ENCODE measurements at regions not wholly inside any gene's neighbourhood (a gene's known extent, or its start where the extent isn't known, plus 50 kb on each side); places are given as distances from the start of the nearest gene placed in this dataset.

GRCh38 chr3:3745693-3746092, 53.5 kb upstream of the LRRN1 start:
- no peak overlapping the region for H3K27ac ChIP-seq (ENCODE audit: low read length)
- no peaks in the 10 kb centered on the region for H3K4me1 ChIP-seq (ENCODE audit: control insufficient read depth, insufficient read depth, low read length)
- WGBS: 58% methylated on average over 1 of the region's 1 CpG
- intact Hi-C loops (cut with DNase I): no loop called here
- ATAC-seq: no peak
- no peaks in the 10 kb centered on the region for H3K27me3 ChIP-seq (ENCODE audit: control insufficient read depth, insufficient read depth)
- no peaks in the 10 kb centered on the region for H3K9me3 ChIP-seq (ENCODE audit: control insufficient read depth, low read length)
- no peak overlapping the region for H3K4me3 ChIP-seq (ENCODE audit: low read length)
- no peak for DNase-seq

GRCh38 chr3:3744826-3745225, 54.4 kb upstream of the LRRN1 start:
- Histone ChIP-seq H3K27ac (ENCODE audit: low read length) (no peak overlapping the region), H3K27me3 (ENCODE audit: control insufficient read depth, insufficient read depth) (no peaks in the 10 kb centered on the region), H3K9me3 (ENCODE audit: control insufficient read depth, low read length) (no peaks in the 10 kb centered on the region), H3K4me1 (ENCODE audit: control insufficient read depth, insufficient read depth, low read length) (no peaks in the 10 kb centered on the region), H3K4me3 (ENCODE audit: low read length) (no peak overlapping the region)
- 81% methylated on average over 6 of the region's 6 CpGs for WGBS
- intact Hi-C loops (cut with DNase I): loop anchor here in 1 of 4 donors (5.0 kb wide), 1 partner anchor 422 kb away; no protein-coding TSS in a partner anchor
- DNase-seq: no peak
- no peak for ATAC-seq

- H3K27ac ChIP-seq (ENCODE audit: low read length): no peak overlapping the region
- intact Hi-C loops (cut with DNase I): loop anchor here in 1 of 4 donors (5.0 kb wide), 1 partner anchor 424 kb away; no protein-coding TSS in a partner anchor
- no peaks in the 10 kb centered on the region for H3K9me3 ChIP-seq (ENCODE audit: control insufficient read depth, low read length)
- no peaks in the 10 kb centered on the region for H3K27me3 ChIP-seq (ENCODE audit: control insufficient read depth, insufficient read depth)
- DNase-seq (no peak), ATAC-seq (no peak)
- no peaks in the 10 kb centered on the region for H3K4me1 ChIP-seq (ENCODE audit: control insufficient read depth, insufficient read depth, low read length)
- WGBS: 79% methylated on average over 3 of the region's 3 CpGs
- H3K4me3 ChIP-seq (ENCODE audit: low read length): no peak overlapping the region
Observed at GRCh38 chr3:3743754-3744153, 55.5 kb upstream of the LRRN1 start.

- DNase-seq: no peak
- no peak for ATAC-seq
Observed at GRCh38 chr3:3740061-3740460, 59.2 kb upstream of the LRRN1 start.

DNA sequence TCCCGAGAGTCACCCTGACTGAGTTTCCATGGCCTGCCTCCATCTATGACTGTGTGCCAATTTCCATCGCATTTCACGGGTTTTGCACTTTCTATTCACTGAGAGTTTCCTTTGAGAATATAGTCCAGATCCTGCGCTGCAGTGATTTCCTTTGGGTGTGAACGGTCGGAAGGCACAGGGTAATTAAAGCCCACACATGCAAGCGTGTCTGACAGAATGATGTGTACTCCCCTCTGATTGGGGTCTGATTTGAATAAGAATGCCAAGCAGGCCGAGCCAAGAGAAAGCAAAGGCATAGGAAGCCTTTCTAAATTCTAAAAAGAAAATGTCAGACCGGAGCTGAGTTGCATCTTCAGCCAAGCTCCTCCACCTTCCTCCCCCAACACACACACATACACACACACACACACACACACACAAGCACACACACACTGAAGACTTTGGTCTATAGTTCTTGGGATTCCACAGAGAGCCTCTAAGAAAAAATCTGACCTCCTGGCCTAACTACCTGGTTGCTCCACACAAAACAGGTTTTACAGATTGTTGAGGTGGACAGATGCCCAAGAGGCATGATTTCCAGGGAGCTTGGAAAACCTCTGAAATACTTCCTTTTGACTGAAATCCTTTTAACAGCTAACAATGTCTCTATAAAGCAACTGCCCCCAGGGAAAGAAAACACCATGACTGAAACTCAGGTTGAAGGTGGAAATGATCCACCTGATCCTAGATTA, 59.7 kb upstream of the LRRN1 start:
- WGBS: 47% methylated on average over 9 of the region's 9 CpGs
- ATAC-seq: no peak

More at GRCh38 chr3:3740061-3740460, 59.2 kb upstream of the LRRN1 start:
- intact Hi-C loops (cut with DNase I): loop anchor here in 1 of 4 donors (5.0 kb wide), 1 partner anchor 427 kb away; no protein-coding TSS in a partner anchor
- WGBS: 91% methylated on average over 4 of the region's 4 CpGs
- H3K4me1 ChIP-seq (ENCODE audit: control insufficient read depth, insufficient read depth, low read length): no peaks in the 10 kb centered on the region
- no peak overlapping the region for H3K27ac ChIP-seq (ENCODE audit: low read length)
- no peak overlapping the region for H3K4me3 ChIP-seq (ENCODE audit: low read length)
- no peaks in the 10 kb centered on the region for H3K9me3 ChIP-seq (ENCODE audit: control insufficient read depth, low read length)
- H3K27me3 ChIP-seq (ENCODE audit: control insufficient read depth, insufficient read depth): no peaks in the 10 kb centered on the region

GRCh38 chr3:3737531-3737930, 61.7 kb upstream of the LRRN1 start:
- ATAC-seq (no peak), DNase-seq (no peak)
- Histone ChIP-seq H3K27ac (ENCODE audit: low read length) (no peak overlapping the region), H3K4me3 (ENCODE audit: low read length) (no peak overlapping the region), H3K27me3 (ENCODE audit: control insufficient read depth, insufficient read depth) (no peaks in the 10 kb centered on the region), H3K9me3 (ENCODE audit: control insufficient read depth, low read length) (no peaks in the 10 kb centered on the region), H3K4me1 (ENCODE audit: control insufficient read depth, insufficient read depth, low read length) (no peaks in the 10 kb centered on the region)
- intact Hi-C loops (cut with DNase I): no loop called here
- 97% methylated on average over 2 of the region's 2 CpGs for WGBS

More for the DNA sequence above, 59.7 kb upstream of the LRRN1 start:
- H3K27me3 ChIP-seq (ENCODE audit: control insufficient read depth, insufficient read depth): no peaks in the 10 kb centered on the region
- intact Hi-C loops (cut with DNase I): loop anchor here in 1 of 4 donors (5.0 kb wide), 1 partner anchor 428 kb away; no protein-coding TSS in a partner anchor
- no peaks in the 10 kb centered on the region for H3K4me1 ChIP-seq (ENCODE audit: control insufficient read depth, insufficient read depth, low read length)
- no peak overlapping the region for H3K4me3 ChIP-seq (ENCODE audit: low read length)
- no peak overlapping the region for H3K27ac ChIP-seq (ENCODE audit: low read length)
- no peaks in the 10 kb centered on the region for H3K9me3 ChIP-seq (ENCODE audit: control insufficient read depth, low read length)
- DNase-seq: no peak

DNA sequence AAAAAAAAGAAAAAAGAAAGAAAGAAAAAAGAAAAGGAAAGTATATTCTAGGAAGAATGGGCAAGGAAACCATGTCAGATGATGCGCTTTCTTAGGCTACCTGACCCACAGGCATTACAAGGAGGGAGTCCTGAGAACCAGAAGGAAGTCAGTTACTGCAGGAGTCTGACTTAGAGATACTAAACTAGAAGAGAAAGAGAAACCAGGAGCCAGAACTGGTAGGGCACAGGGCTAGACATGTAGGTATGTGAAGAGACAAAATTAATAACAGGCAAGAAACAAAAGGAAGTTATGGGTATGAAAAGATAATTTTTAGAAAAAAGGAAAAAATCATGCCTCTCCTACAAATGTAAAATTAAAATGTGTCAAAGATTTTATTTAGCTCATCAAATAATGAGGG, 63.3 kb upstream of the LRRN1 start:
- no peaks in the 10 kb centered on the region for H3K27me3 ChIP-seq (ENCODE audit: control insufficient read depth, insufficient read depth)
- WGBS: 96% methylated on average over 1 of the region's 1 CpG
- DNase-seq (no peak), ATAC-seq (no peak)
- intact Hi-C loops (cut with DNase I): no loop called here
- H3K4me1 ChIP-seq (ENCODE audit: control insufficient read depth, insufficient read depth, low read length): no peaks in the 10 kb centered on the region
- no peaks in the 10 kb centered on the region for H3K9me3 ChIP-seq (ENCODE audit: control insufficient read depth, low read length)
- H3K27ac ChIP-seq (ENCODE audit: low read length): no peak overlapping the region
- H3K4me3 ChIP-seq (ENCODE audit: low read length): no peak overlapping the region

GRCh38 chr3:3734881-3735280, 64.3 kb upstream of the LRRN1 start:
- Histone ChIP-seq H3K27me3 (ENCODE audit: control insufficient read depth, insufficient read depth) (no peaks in the 10 kb centered on the region), H3K4me1 (ENCODE audit: control insufficient read depth, insufficient read depth, low read length) (no peaks in the 10 kb centered on the region), H3K27ac (ENCODE audit: low read length) (no peak overlapping the region), H3K4me3 (ENCODE audit: low read length) (no peak overlapping the region), H3K9me3 (ENCODE audit: control insufficient read depth, low read length) (no peaks in the 10 kb centered on the region)
- no peak for DNase-seq
- 93% methylated on average over 6 of the region's 6 CpGs for WGBS
- intact Hi-C loops (cut with DNase I): no loop called here
- no peak for ATAC-seq

DNA sequence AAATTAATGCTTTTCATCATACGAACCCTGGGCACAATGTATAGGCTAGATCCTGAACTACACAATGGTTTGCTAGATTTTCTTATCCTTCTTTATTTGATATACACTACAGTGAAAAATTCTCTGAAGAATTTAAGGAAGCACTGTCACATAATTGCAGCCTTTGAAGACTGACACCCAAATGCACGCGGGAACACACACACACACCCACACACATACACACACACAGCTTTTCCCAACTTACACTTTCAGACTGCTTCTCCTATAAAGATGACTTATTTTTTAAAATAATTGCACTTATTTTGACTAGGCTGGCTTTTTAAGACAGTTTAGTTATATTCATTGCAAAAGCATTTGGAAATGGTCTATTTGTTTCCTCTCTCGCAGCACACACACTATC, 70.0 kb upstream of the LRRN1 start:
- intact Hi-C loops (cut with DNase I): no loop called here

GRCh38 chr3:3726549-3726948, 72.7 kb upstream of the LRRN1 start:
- Histone ChIP-seq H3K27ac (ENCODE audit: low read length) (no peak overlapping the region), H3K9me3 (ENCODE audit: control insufficient read depth, low read length) (no peaks in the 10 kb centered on the region), H3K27me3 (ENCODE audit: control insufficient read depth, insufficient read depth) (no peaks in the 10 kb centered on the region), H3K4me1 (ENCODE audit: control insufficient read depth, insufficient read depth, low read length) (no peaks in the 10 kb centered on the region), H3K4me3 (ENCODE audit: low read length) (no peak overlapping the region)
- intact Hi-C loops (cut with DNase I): no loop called here
- DNase-seq (no peak), ATAC-seq (no peak)
- 47% methylated on average over 5 of the region's 5 CpGs for whole genome bisulfite sequencing

More for the DNA sequence above, 70.0 kb upstream of the LRRN1 start:
- H3K27me3 ChIP-seq (ENCODE audit: control insufficient read depth, insufficient read depth): no peaks in the 10 kb centered on the region
- H3K4me3 ChIP-seq (ENCODE audit: low read length): no peak overlapping the region
- no peak for ATAC-seq
- H3K9me3 ChIP-seq (ENCODE audit: control insufficient read depth, low read length): no peaks in the 10 kb centered on the region
- WGBS: 70% methylated on average over 4 of the region's 4 CpGs
- H3K4me1 ChIP-seq (ENCODE audit: control insufficient read depth, insufficient read depth, low read length): no peaks in the 10 kb centered on the region
- no peak for DNase-seq
- no peak overlapping the region for H3K27ac ChIP-seq (ENCODE audit: low read length)

GRCh38 chr3:3714572-3714971, 84.7 kb upstream of the LRRN1 start:
- Histone ChIP-seq H3K4me3 (ENCODE audit: low read length) (no peak overlapping the region), H3K4me1 (ENCODE audit: control insufficient read depth, insufficient read depth, low read length) (no peaks in the 10 kb centered on the region), H3K27me3 (ENCODE audit: control insufficient read depth, insufficient read depth) (no peaks in the 10 kb centered on the region), H3K9me3 (ENCODE audit: control insufficient read depth, low read length) (no peaks in the 10 kb centered on the region), H3K27ac (ENCODE audit: low read length) (no peak overlapping the region)
- intact Hi-C loops (cut with DNase I): no loop called here
- no peak for DNase-seq
- no peak for ATAC-seq

All from right cardiac atrium (tissue), 5 donors.